Activated CD8-positive, alpha-beta memory T cell treated with anti-CD3 and anti-CD28 coated beads, Interleukin-2, amount 50 U/mL, for 24 hours (primary cell): ENCODE measurements at regions not wholly inside any gene's neighbourhood (a gene's known extent, or its start where the extent isn't known, plus 50 kb on each side); places are given as distances from the start of the nearest gene placed in this dataset.

ENCODE experiments used
- DNase-seq: peaks from one replicate; pipeline ENCODE4 v3.0.0-alpha.2; 2020; ENCODE audit errors: extremely low read depth

GRCh38 chr14:98227727-98228111 lies 1044.3 kb downstream of the BCL11B start:
- DNase-seq, result no peak

GRCh38 chr14:98229656-98230366 lies 1042.2 kb downstream of the BCL11B start:
- DNase-seq, result no peak

- no peak for DNase-seq
Measured at GRCh38 chr14:98230411-98230810, 1041.6 kb downstream of the BCL11B start.

- no peak for DNase-seq
Measured at GRCh38 chr14:98231210-98231609, 1040.8 kb downstream of the BCL11B start.

GRCh38 chr14:98233656-98234055 lies 1038.3 kb downstream of the BCL11B start:
- no peak for DNase-seq

- no peak for DNase-seq
Measured at GRCh38 chr14:98234208-98234607, 1037.8 kb downstream of the BCL11B start.

GRCh38 chr14:98236314-98236713 lies 1035.7 kb downstream of the BCL11B start:
- DNase-seq, result no peak

GRCh38 chr14:98237939-98238338 lies 1034.1 kb downstream of the BCL11B start:
- DNase-seq, result no peak

GRCh38 chr14:98240376-98240775 lies 1031.6 kb downstream of the BCL11B start:
- no peak for DNase-seq

GRCh38 chr14:98242903-98243302 lies 1029.1 kb downstream of the BCL11B start:
- no peak for DNase-seq

- DNase-seq, result no peak
Measured at GRCh38 chr14:98243332-98243731, 1028.7 kb downstream of the BCL11B start.

- no peak for DNase-seq
Measured at GRCh38 chr14:98244162-98244948, 1027.6 kb downstream of the BCL11B start.

- no peak for DNase-seq
Measured at GRCh38 chr14:98244966-98245569, 1026.9 kb downstream of the BCL11B start.

- no peak for DNase-seq
Measured at GRCh38 chr14:98249057-98249456, 1022.9 kb downstream of the BCL11B start.

GRCh38 chr14:98249476-98249875 lies 1022.5 kb downstream of the BCL11B start:
- DNase-seq, result no peak

- DNase-seq, result no peak
Measured at GRCh38 chr14:98252820-98253219, 1019.2 kb downstream of the BCL11B start.

GRCh38 chr14:98259881-98260280 lies 1012.1 kb downstream of the BCL11B start:
- DNase-seq, result no peak

GRCh38 chr14:98262566-98262965 lies 1009.4 kb downstream of the BCL11B start:
- no peak for DNase-seq

GRCh38 chr14:98269533-98269932 lies 1002.5 kb downstream of the BCL11B start:
- no peak for DNase-seq

- DNase-seq, result no peak
Measured at GRCh38 chr14:98270201-98270600, 1001.8 kb downstream of the BCL11B start.

GRCh38 chr14:98274596-98274995 lies 997.4 kb downstream of the BCL11B start:
- no peak for DNase-seq

GRCh38 chr14:98278800-98279199 lies 993.2 kb downstream of the BCL11B start:
- no peak for DNase-seq

GRCh38 chr14:98280436-98280835 lies 991.6 kb downstream of the BCL11B start:
- no peak for DNase-seq
